ENCODE measurements at regions not wholly inside any gene's neighbourhood (a gene's known extent, or its start where the extent isn't known, plus 50 kb on each side); places are given as distances from the start of the nearest gene placed in this dataset.
"Not testable (repeated sequence)": the region's sequence is repeated elsewhere in the genome, so short reads cannot be mapped to it uniquely, and the experiment has no call there.

DNA sequence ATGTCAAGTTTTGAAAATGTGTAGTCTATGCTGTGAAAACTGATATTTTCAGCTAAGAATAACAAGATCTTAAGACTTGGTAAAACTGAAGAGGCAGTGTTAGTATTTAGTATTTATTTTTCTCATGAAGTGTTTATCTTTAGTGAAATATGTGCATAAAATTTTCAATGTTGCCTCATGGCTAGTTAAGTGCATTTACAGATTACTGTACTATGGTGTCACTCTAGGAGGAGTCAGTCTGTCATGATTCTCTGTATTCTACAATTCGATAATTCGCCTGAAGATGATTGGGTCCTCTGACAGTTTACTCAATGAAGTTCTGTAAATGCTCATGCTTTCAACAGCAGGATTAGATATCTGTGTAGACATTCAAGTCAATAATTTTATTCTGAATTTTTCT lies 488.1 kb upstream of the GRM3 start:
- WGBS (ENCODE audit: insufficient coverage, low lambda C conversion rate): no CpG with 5 or more reads among the region's 2 CpGs
- Histone ChIP-seq H3K9me3 (ENCODE audit: control insufficient read depth, low read depth, low read length) (no peaks in the 10 kb centered on the region), H3K4me3 (ENCODE audit: low read length) (no peak overlapping the region), H3K27me3 (ENCODE audit: control insufficient read depth, insufficient read depth, low read length) (no peaks in the 10 kb centered on the region), H3K4me1 (ENCODE audit: control insufficient read depth, insufficient read depth, low read length) (no peaks in the 10 kb centered on the region), H3K27ac (ENCODE audit: low read length) (no peak overlapping the region), H3K36me3 (ENCODE audit: control insufficient read depth, insufficient read depth, low read length) (no peaks in the 10 kb centered on the region)
- no peak for DNase-seq

DNA sequence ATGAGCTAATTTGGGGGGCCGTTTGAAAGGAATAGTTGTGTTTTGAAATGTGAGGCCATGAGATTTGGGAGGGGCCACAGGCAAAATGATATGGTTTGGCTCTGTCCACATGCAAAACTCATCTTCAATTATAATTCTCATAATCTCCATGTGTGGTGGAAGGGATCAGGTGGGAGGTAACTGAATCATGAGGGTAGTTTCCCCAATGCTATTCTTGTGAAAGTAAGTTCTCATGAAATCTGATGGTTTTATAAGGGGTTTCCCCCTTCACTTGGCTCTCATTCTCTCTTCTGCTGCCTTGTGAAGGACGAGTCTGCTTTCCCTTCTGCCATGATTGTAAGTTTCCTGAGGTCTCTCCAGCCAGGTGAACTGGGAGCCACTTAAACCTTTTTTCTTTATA lies 490.8 kb upstream of the GRM3 start:
- H3K9me3 ChIP-seq (ENCODE audit: control insufficient read depth, low read depth, low read length): no peaks in the 10 kb centered on the region
- no CpG with 5 or more reads among the region's 2 CpGs for WGBS (ENCODE audit: insufficient coverage, low lambda C conversion rate)
- H3K36me3 ChIP-seq (ENCODE audit: control insufficient read depth, insufficient read depth, low read length): no peaks in the 10 kb centered on the region
- no peaks in the 10 kb centered on the region for H3K4me1 ChIP-seq (ENCODE audit: control insufficient read depth, insufficient read depth, low read length)
- no peak overlapping the region for H3K27ac ChIP-seq (ENCODE audit: low read length)
- no peaks in the 10 kb centered on the region for H3K27me3 ChIP-seq (ENCODE audit: control insufficient read depth, insufficient read depth, low read length)
- H3K4me3 ChIP-seq (ENCODE audit: low read length): no peak overlapping the region
- no peak for DNase-seq

DNA sequence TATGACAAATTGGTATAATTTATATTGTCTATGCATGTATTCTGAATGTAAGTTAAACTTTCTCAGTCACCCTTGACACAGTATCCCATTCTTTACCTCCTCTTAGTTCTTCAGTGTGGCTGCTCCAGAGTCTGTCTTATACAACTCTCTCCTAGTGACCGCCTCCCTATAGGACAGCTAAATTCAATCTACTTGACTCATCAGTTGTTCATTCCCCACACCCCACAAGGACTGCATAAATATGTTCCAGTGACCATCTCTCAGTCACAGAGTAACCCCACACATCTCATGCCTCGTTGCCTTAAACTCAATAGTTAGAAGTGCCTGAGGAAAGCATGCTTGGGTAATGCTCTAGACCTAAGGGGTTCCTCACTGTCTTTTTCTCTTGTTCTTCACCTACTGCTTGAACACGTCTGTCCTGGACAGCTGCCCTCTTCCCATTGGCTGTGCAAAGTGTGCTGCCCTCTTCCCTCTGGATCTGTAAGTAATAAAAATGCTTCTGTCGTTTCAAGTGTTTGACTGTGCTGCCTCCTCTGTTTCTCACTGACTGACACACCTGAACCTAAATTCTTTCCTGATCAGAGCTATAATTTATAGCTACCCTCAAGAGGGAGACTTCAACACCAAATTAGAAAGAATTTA lies 494.6 kb upstream of the GRM3 start:
- no peaks in the 10 kb centered on the region for H3K4me1 ChIP-seq (ENCODE audit: control insufficient read depth, insufficient read depth, low read length)
- H3K9me3 ChIP-seq (ENCODE audit: control insufficient read depth, low read depth, low read length): no peaks in the 10 kb centered on the region
- no peak overlapping the region for H3K27ac ChIP-seq (ENCODE audit: low read length)
- no peak for DNase-seq
- no peak overlapping the region for H3K4me3 ChIP-seq (ENCODE audit: low read length)
- H3K27me3 ChIP-seq (ENCODE audit: control insufficient read depth, insufficient read depth, low read length): no peaks in the 10 kb centered on the region
- no peaks in the 10 kb centered on the region for H3K36me3 ChIP-seq (ENCODE audit: control insufficient read depth, insufficient read depth, low read length)
- no CpG with 5 or more reads among the region's 4 CpGs for WGBS (ENCODE audit: insufficient coverage, low lambda C conversion rate)

DNA sequence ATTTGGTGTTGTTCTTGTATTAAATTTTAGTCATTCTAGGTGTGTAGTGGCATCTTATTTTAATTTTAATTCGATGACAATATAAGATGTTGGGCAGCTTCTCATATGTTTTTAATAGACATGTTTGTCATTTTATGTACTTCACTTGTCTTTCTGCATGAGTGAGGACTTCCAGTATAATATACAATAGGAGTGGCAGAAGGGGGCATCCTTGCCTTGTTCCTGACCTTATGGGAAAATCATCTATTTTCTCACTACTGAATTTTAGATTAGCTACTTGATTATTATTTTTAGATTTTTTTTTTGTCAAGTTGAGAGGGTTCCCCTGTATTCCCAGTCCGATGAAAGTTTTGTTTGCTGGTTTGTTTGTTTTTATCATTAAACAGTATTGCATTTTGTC lies 495.2 kb upstream of the GRM3 start:
- no peak overlapping the region for H3K4me3 ChIP-seq (ENCODE audit: low read length)
- H3K36me3 ChIP-seq (ENCODE audit: control insufficient read depth, insufficient read depth, low read length): no peaks in the 10 kb centered on the region
- no peaks in the 10 kb centered on the region for H3K9me3 ChIP-seq (ENCODE audit: control insufficient read depth, low read depth, low read length)
- WGBS (ENCODE audit: insufficient coverage, low lambda C conversion rate): no CpG with 5 or more reads among the region's 2 CpGs
- no peak for DNase-seq
- no peaks in the 10 kb centered on the region for H3K4me1 ChIP-seq (ENCODE audit: control insufficient read depth, insufficient read depth, low read length)
- no peak overlapping the region for H3K27ac ChIP-seq (ENCODE audit: low read length)
- no peaks in the 10 kb centered on the region for H3K27me3 ChIP-seq (ENCODE audit: control insufficient read depth, insufficient read depth, low read length)

DNA sequence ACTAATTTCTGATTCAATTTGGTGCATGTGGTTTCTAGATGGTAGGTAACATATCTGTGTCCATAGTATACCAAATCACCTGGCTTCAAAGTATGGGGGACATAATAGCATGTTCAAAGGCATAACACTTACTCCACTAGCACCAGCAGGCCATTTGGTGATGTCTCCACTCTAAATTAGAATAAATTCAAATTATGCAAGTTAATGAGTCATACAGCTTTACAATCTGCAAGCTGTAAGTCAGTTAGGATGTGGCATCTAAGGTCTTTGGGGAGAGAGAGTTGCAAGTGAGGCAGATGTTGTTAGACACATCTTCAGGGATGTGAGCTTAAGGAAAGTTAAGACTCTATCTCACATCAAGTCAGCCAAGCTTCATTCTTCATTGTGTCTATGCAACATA lies 506.4 kb upstream of the GRM3 start:
- Histone ChIP-seq H3K27ac (ENCODE audit: low read length) (no peak overlapping the region), H3K27me3 (ENCODE audit: control insufficient read depth, insufficient read depth, low read length) (no peaks in the 10 kb centered on the region), H3K9me3 (ENCODE audit: control insufficient read depth, low read depth, low read length) (no peaks in the 10 kb centered on the region), H3K36me3 (ENCODE audit: control insufficient read depth, insufficient read depth, low read length) (no peaks in the 10 kb centered on the region), H3K4me3 (ENCODE audit: low read length) (no peak overlapping the region), H3K4me1 (ENCODE audit: control insufficient read depth, insufficient read depth, low read length) (no peaks in the 10 kb centered on the region)
- DNase-seq: no peak

DNA sequence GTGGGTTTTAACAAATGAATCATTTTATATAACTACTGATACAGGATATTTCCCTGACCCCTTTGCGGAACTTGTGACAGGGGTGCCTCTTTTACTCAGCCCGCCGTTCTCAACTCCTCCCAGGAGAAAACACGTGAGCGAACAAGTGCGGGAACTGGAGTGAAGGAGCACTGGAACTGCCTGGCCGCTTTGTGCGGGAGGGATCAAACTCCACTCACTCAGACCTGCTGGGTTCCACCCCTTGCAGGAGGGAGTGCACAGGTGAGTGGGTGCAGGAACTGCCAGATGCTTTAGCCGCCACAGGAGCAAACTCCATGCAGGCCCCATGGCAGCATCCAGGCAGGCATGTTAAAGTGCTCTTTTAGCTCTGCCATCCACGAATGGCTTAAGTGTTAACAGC lies 513.4 kb upstream of the GRM3 start:
- Histone ChIP-seq H3K4me1 (ENCODE audit: control insufficient read depth, insufficient read depth, low read length) (no peaks in the 10 kb centered on the region), H3K27ac (ENCODE audit: low read length) (no peak overlapping the region), H3K27me3 (ENCODE audit: control insufficient read depth, insufficient read depth, low read length) (no peaks in the 10 kb centered on the region), H3K36me3 (ENCODE audit: control insufficient read depth, insufficient read depth, low read length) (no peaks in the 10 kb centered on the region), H3K9me3 (ENCODE audit: control insufficient read depth, low read depth, low read length) (no peaks in the 10 kb centered on the region), H3K4me3 (ENCODE audit: low read length) (no peak overlapping the region)
- 80% methylated on average over 2 of the region's 10 CpGs for WGBS (ENCODE audit: insufficient coverage, low lambda C conversion rate)
- DNase-seq: no peak

DNA sequence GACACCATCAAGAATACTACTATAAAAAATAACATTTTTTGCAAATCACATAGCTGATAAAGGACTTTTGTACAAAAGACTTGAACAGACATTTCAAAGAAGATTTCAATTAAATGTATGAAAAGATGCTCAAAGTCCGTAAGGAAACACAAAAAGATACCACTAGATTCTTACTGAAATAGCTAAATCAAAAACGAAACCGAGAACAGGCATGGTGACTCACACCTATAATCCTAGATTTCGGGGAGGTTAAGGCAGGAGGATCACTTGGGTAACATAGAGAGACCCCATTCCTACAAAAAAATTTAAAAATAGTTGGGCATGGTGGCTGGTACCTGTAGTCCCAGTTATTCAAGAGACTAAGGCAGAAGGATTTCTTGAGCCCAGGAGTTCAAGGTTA lies 520.2 kb upstream of the GRM3 start:
- WGBS (ENCODE audit: insufficient coverage, low lambda C conversion rate): 94% methylated on average over 3 of the region's 4 CpGs
- no peak overlapping the region for H3K27ac ChIP-seq (ENCODE audit: low read length)
- no peak overlapping the region for H3K4me3 ChIP-seq (ENCODE audit: low read length)
- DNase-seq: no peak
- H3K9me3 ChIP-seq (ENCODE audit: control insufficient read depth, low read depth, low read length): no peaks in the 10 kb centered on the region
- H3K36me3 ChIP-seq (ENCODE audit: control insufficient read depth, insufficient read depth, low read length): no peaks in the 10 kb centered on the region
- H3K4me1 ChIP-seq (ENCODE audit: control insufficient read depth, insufficient read depth, low read length): no peaks in the 10 kb centered on the region
- H3K27me3 ChIP-seq (ENCODE audit: control insufficient read depth, insufficient read depth, low read length): no peaks in the 10 kb centered on the region

DNA sequence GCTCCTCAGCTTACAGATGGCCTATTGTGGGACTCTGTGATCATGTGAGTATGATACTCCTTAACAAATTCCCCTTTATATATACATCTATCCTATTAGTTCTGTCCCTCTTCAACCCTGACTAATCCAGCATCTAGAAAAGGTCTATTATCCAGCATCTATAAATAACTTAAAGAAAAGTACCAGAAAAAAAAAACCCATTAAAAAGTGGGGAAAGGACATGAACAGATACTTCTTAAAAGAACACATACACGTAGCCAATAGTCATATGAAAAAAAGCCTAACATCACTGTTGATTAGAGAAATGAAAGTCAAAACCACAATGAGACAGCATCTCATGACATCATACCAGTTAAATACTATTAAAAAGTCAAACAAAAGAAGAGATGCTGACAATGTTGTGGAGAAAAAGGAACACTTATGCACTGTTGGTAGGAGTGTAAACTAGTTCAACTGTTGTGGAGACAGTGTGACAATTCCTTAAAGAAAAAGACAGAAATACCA lies 549.5 kb upstream of the GRM3 start:
- H3K4me3 ChIP-seq (ENCODE audit: low read length): no peak overlapping the region
- H3K27me3 ChIP-seq (ENCODE audit: control insufficient read depth, insufficient read depth, low read length): no peaks in the 10 kb centered on the region
- DNase-seq: no peak
- H3K36me3 ChIP-seq (ENCODE audit: control insufficient read depth, insufficient read depth, low read length): no peaks in the 10 kb centered on the region
- WGBS (ENCODE audit: insufficient coverage, low lambda C conversion rate): no CpG with 5 or more reads among the region's 1 CpG
- no peak overlapping the region for H3K27ac ChIP-seq (ENCODE audit: low read length)
- H3K4me1 ChIP-seq (ENCODE audit: control insufficient read depth, insufficient read depth, low read length): no peaks in the 10 kb centered on the region
- H3K9me3 ChIP-seq (ENCODE audit: control insufficient read depth, low read depth, low read length): no peaks in the 10 kb centered on the region

DNA sequence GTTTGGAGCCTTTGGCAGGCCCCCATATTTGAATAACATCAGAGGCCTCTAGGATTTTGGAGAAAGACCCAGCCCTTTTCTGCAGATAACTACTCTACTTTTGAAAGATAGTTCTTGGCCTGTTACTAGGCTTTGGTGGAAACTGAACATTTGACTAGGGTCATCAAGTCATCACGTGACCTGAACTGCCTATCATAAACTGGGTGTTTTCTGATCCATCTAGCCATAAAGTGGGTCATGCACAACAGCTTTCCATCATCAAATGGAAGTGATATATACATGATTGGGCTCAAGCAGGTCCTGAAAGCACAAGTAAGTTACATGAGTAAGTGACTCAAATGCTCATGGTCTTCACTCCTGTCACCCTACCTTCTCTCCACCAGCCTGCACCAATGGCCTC lies 552.3 kb upstream of the GRM3 start:
- no peaks in the 10 kb centered on the region for H3K4me1 ChIP-seq (ENCODE audit: control insufficient read depth, insufficient read depth, low read length)
- no CpG with 5 or more reads among the region's 1 CpG for WGBS (ENCODE audit: insufficient coverage, low lambda C conversion rate)
- H3K4me3 ChIP-seq (ENCODE audit: low read length): no peak overlapping the region
- no peaks in the 10 kb centered on the region for H3K9me3 ChIP-seq (ENCODE audit: control insufficient read depth, low read depth, low read length)
- H3K27me3 ChIP-seq (ENCODE audit: control insufficient read depth, insufficient read depth, low read length): no peaks in the 10 kb centered on the region
- DNase-seq: no peak
- H3K27ac ChIP-seq (ENCODE audit: low read length): no peak overlapping the region
- H3K36me3 ChIP-seq (ENCODE audit: control insufficient read depth, insufficient read depth, low read length): no peaks in the 10 kb centered on the region

DNA sequence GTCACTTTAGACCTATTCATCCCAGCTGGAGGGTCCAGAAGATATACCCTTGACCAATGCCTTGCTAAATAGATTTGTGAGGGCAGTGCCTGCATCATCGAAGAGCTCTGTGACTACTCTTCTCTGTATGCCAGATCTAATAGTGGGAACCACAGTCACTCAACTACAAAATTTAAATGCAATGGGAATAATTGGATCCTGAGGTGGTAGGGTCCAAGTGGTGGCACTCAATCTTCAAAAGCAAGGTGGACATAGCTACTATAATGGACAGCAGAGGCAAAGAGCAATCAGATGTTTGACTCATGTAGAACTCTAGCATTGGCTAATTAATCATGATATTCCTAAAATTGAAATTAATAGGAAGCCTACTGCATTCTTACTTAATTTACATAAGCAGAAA lies 554.3 kb upstream of the GRM3 start:
- H3K4me3 ChIP-seq (ENCODE audit: low read length): no peak overlapping the region
- H3K27me3 ChIP-seq (ENCODE audit: control insufficient read depth, insufficient read depth, low read length): no peaks in the 10 kb centered on the region
- H3K9me3 ChIP-seq (ENCODE audit: control insufficient read depth, low read depth, low read length): no peaks in the 10 kb centered on the region
- DNase-seq: no peak
- H3K27ac ChIP-seq (ENCODE audit: low read length): no peak overlapping the region
- no peaks in the 10 kb centered on the region for H3K36me3 ChIP-seq (ENCODE audit: control insufficient read depth, insufficient read depth, low read length)
- no CpG with 5 or more reads among the region's 1 CpG for WGBS (ENCODE audit: insufficient coverage, low lambda C conversion rate)
- H3K4me1 ChIP-seq (ENCODE audit: control insufficient read depth, insufficient read depth, low read length): no peaks in the 10 kb centered on the region

DNA sequence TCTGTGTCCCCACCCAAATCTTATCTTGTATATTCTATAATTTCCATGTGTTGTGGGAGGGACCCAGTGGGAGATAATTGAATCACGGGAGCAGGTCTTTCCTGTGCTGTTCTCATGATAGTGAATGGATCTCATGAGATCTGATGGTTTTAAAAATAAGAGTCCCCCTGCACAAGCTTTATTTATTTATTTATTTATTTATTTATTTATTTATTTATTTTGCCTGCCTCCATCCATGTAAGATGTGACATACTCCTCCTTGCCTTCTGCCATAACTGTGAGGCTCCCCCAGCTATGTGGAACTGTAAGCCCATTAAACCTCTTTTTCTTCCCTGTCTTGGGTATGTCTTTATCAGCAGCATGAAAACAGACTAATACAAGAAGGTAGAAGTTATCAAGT lies 579.1 kb upstream of the GRM3 start:
- no CpG with 5 or more reads among the region's 1 CpG for WGBS (ENCODE audit: insufficient coverage, low lambda C conversion rate)
- H3K27ac ChIP-seq (ENCODE audit: low read length); H3K4me1 ChIP-seq (ENCODE audit: control insufficient read depth, insufficient read depth, low read length); H3K27me3 ChIP-seq (ENCODE audit: control insufficient read depth, insufficient read depth, low read length); H3K36me3 ChIP-seq (ENCODE audit: control insufficient read depth, insufficient read depth, low read length); H3K4me3 ChIP-seq (ENCODE audit: low read length); H3K9me3 ChIP-seq (ENCODE audit: control insufficient read depth, low read depth, low read length); DNase-seq: not testable (repeated sequence)

Measured in large intestine (tissue), 3 donors.